ENCODE measurements at regions not wholly inside any gene's neighbourhood (a gene's known extent, or its start where the extent isn't known, plus 50 kb on each side); places are given as distances from the start of the nearest gene placed in this dataset.

GRCh38 chr12:67937822-67938221, 51.4 kb upstream of the IFNG-AS1 start (continued):
- TF ChIP-seq USF2 (IDR thresholded peaks at IDR 0.05; ENCODE audit: borderline replicate concordance, low read depth, low read length), result no peak
- TF ChIP-seq ELF1 (IDR thresholded peaks at IDR 0.05), result no peak
- TF ChIP-seq FOXM1 (IDR thresholded peaks at IDR 0.05; ENCODE audit: low read depth), result no peak
- no peak for TF ChIP-seq POLR2AphosphoS5 (IDR thresholded peaks at IDR 0.05; ENCODE audit: low read depth, low read length)

Small RNAs in the stretch of these regions (small RNA-seq; reads per million reads assigned to genes)
- gene AC022513.1, result 0 reads per million in 7 experiments

Data from SK-N-SH (cell line).